IMR-90 (cell line): ENCODE measurements at regions not wholly inside any gene's neighbourhood (a gene's known extent, or its start where the extent isn't known, plus 50 kb on each side); places are given as distances from the start of the nearest gene placed in this dataset.

Experiments
- ATAC-seq: fragments of 200-7000 bp; cut with Tn5 transposase; 2 replicates; pipeline ENCODE4 v1.9.1; 2020; ENCODE audit warnings: low read depth, mild to moderate bottlenecking, moderate library complexity
- BruUV-seq: library from RNA; stranded (reverse); fragments of 400-500 nt; replicated peaks from 2 replicates; lab custom pipeline; 2021; lab: Mats Ljungman, UMichigan
- CTCF ChIA-PET: fragments of 300-600 bp; formaldehyde crosslinking; extraction: SDS; loops from one replicate; lab custom pipeline; 2021; ENCODE audit warnings: antibody characterized with exemption; lab: Yijun Ruan, JAX
- POLR2A ChIA-PET: fragments of 300-600 bp; sonication (Branson Sonifier 250); formaldehyde crosslinking; loops from one replicate; lab custom pipeline; 2022; ENCODE audit warnings: antibody characterized with exemption; ENCODE audit not compliant: unreplicated experiment; lab: Charles Lee
- DNase-seq: peaks from one replicate; pipeline ENCODE4 v3.0.0; 2013
- H2AFZ ChIP-seq: replicated peaks from 2 replicates; pipeline ENCODE3; 2013; ENCODE audit warnings: low read length, mild to moderate bottlenecking; ENCODE audit not compliant: poor library complexity
- H2AK5ac ChIP-seq: 2 replicates; pipeline ENCODE4 v1.6.1; 2013; ENCODE audit warnings: low read depth, low read length, inconsistent platforms
- H2AK9ac ChIP-seq: replicated peaks from 2 replicates; pipeline ENCODE3; 2013; ENCODE audit warnings: mild to moderate bottlenecking, low read depth, low read length, moderate library complexity; ENCODE audit not compliant: poor library complexity
- H2BK120ac ChIP-seq: 2 replicates; pipeline ENCODE4 v1.6.1; 2013; ENCODE audit warnings: low read depth, low read length, inconsistent platforms
- H2BK15ac ChIP-seq: 3 replicates; pipeline ENCODE4 v1.6.1; 2013; ENCODE audit warnings: low read depth, low read length, inconsistent platforms
- H2BK20ac ChIP-seq: 2 replicates; pipeline ENCODE4 v1.6.1; 2013; ENCODE audit warnings: low read depth, mild to moderate bottlenecking, inconsistent platforms, low read length, moderate library complexity
- H2BK5ac ChIP-seq: 2 replicates; pipeline ENCODE4 v1.6.1; 2013; ENCODE audit warnings: mild to moderate bottlenecking, low read depth, low read length, inconsistent platforms; ENCODE audit not compliant: poor library complexity, severe bottlenecking
- H3K14ac ChIP-seq: replicated peaks from 2 replicates; pipeline ENCODE4 v1.6.1; 2013; ENCODE audit warnings: low read depth, low read length, inconsistent platforms
- H3K18ac ChIP-seq: 2 replicates; pipeline ENCODE4 v1.6.1; 2013; ENCODE audit warnings: low read depth, low read length, control low read depth
- H3K23ac ChIP-seq: 2 replicates; pipeline ENCODE4 v1.6.1; 2013; ENCODE audit warnings: low read depth, low read length, inconsistent platforms
- H3K27ac ChIP-seq: 2 replicates; pipeline ENCODE4 v1.5.1; 2013; ENCODE audit warnings: mild to moderate bottlenecking, control low read depth, low read length; ENCODE audit not compliant: insufficient read depth
- H3K27me3 ChIP-seq: 2 replicates; pipeline ENCODE4 v1.6.1; 2013; ENCODE audit warnings: low read length; ENCODE audit not compliant: control insufficient read depth, insufficient read depth
- H3K36me3 ChIP-seq: 2 replicates; pipeline ENCODE4 v1.6.1; 2013; ENCODE audit warnings: low read length, mixed read lengths; ENCODE audit not compliant: control insufficient read depth, insufficient read depth
- H3K4ac ChIP-seq: 2 replicates; pipeline ENCODE4 v1.6.1; 2013; ENCODE audit warnings: low read depth, low read length, inconsistent platforms
- H3K4me1 ChIP-seq: 2 replicates; pipeline ENCODE4 v1.6.1; 2013; ENCODE audit warnings: low read length, mixed read lengths; ENCODE audit not compliant: control insufficient read depth, insufficient read depth
- H3K4me2 ChIP-seq: 2 replicates; pipeline ENCODE4 v1.6.1; 2013; ENCODE audit warnings: low read depth, mild to moderate bottlenecking, control low read depth, low read length, moderate library complexity
- H3K4me3 ChIP-seq: 2 replicates; pipeline ENCODE4 v1.5.1; 2013; ENCODE audit warnings: low read depth, mild to moderate bottlenecking, control low read depth, low read length, moderate library complexity; ENCODE audit not compliant: insufficient read depth
- H3K56ac ChIP-seq: 2 replicates; pipeline ENCODE4 v1.6.1; 2013; ENCODE audit warnings: low read length, inconsistent platforms; ENCODE audit not compliant: insufficient read depth; ENCODE audit errors: extremely low read depth
- H3K79me1 ChIP-seq, 2 experiments: 2 replicates each; pipeline ENCODE4 v1.6.1; 2013; ENCODE audit warnings: low read length in 2 of 2, inconsistent platforms in 1 of 2, low read depth in 1 of 2
- H3K9ac ChIP-seq: 2 replicates; pipeline ENCODE4 v1.6.1; 2013; ENCODE audit warnings: low read depth, low read length, control low read depth
- H3K9me1 ChIP-seq: 2 replicates; pipeline ENCODE4 v1.6.1; 2013; ENCODE audit warnings: low read length, inconsistent platforms; ENCODE audit not compliant: insufficient read depth
- H3K9me3 ChIP-seq: 2 replicates; pipeline ENCODE4 v1.6.1; 2013; ENCODE audit warnings: low read length; ENCODE audit not compliant: control insufficient read depth, insufficient read depth
- H4K20me1 ChIP-seq: 2 replicates; pipeline ENCODE4 v1.6.1; 2013; ENCODE audit warnings: low read length, inconsistent platforms; ENCODE audit not compliant: insufficient read depth
- H4K5ac ChIP-seq: 2 replicates; pipeline ENCODE4 v1.6.1; 2013; ENCODE audit warnings: mild to moderate bottlenecking, low read depth, low read length, control low read depth
- H4K8ac ChIP-seq, 2 experiments: 2 replicates each; pipeline ENCODE4 v1.6.1; 2013; ENCODE audit warnings: low read depth in 2 of 2, low read length in 2 of 2, control low read depth in 1 of 2, inconsistent platforms in 1 of 2
- H4K91ac ChIP-seq: 2 replicates; pipeline ENCODE4 v1.6.1; 2013; ENCODE audit warnings: low read depth, low read length, inconsistent platforms; ENCODE audit not compliant: insufficient read depth
- BHLHE40 ChIP-seq: fragments of 150-350 bp; IDR thresholded peaks from 2 replicates; pipeline ENCODE4 v1.6.1; 2016; ENCODE audit warnings: mild to moderate bottlenecking, low read depth, low read length
- CEBPB ChIP-seq: IDR thresholded peaks from 2 replicates; pipeline ENCODE4 v1.6.1; 2012; ENCODE audit warnings: low read depth, low read length, improper control_type of control experiment
- CHD1 ChIP-seq: IDR thresholded peaks from 2 replicates; pipeline ENCODE4 v1.6.1; 2012; ENCODE audit warnings: low read depth, low read length, improper control_type of control experiment
- FOS ChIP-seq: fragments of 150-350 bp; IDR thresholded peaks from 2 replicates; pipeline ENCODE4 v1.6.1; 2016; ENCODE audit warnings: low read depth, low read length
- MAFK ChIP-seq: IDR thresholded peaks from 2 replicates; pipeline ENCODE4 v1.6.1; 2012; ENCODE audit warnings: low read depth, low read length, improper control_type of control experiment
- MAZ ChIP-seq: IDR thresholded peaks from 2 replicates; pipeline ENCODE4 v1.6.1; 2012; ENCODE audit warnings: low read depth, mild to moderate bottlenecking, low read length, improper control_type of control experiment, moderate library complexity, borderline replicate concordance
- MXI1 ChIP-seq: IDR thresholded peaks from 2 replicates; pipeline ENCODE4 v1.6.1; 2012; ENCODE audit warnings: low read depth, mild to moderate bottlenecking, low read length, moderate library complexity, borderline replicate concordance
- NFE2L2 ChIP-seq: fragments of 150-350 bp; IDR thresholded peaks from 2 replicates; pipeline ENCODE4 v1.6.1; 2016; ENCODE audit warnings: low read depth, mild to moderate bottlenecking, low read length
- POLR2A ChIP-seq: IDR thresholded peaks from 2 replicates; pipeline ENCODE4 v1.6.1; 2012; ENCODE audit warnings: mild to moderate bottlenecking, low read depth, low read length
- RAD21 ChIP-seq: IDR thresholded peaks from 2 replicates; pipeline ENCODE4 v1.6.1; 2012; ENCODE audit warnings: low read length, improper control_type of control experiment
- RCOR1 ChIP-seq: IDR thresholded peaks from 2 replicates; pipeline ENCODE4 v1.6.1; 2012; ENCODE audit warnings: mild to moderate bottlenecking, low read length, improper control_type of control experiment; ENCODE audit not compliant: insufficient replicate concordance
- RFX5 ChIP-seq: IDR thresholded peaks from 2 replicates; pipeline ENCODE4 v1.8.0; 2012; ENCODE audit warnings: low read depth, mild to moderate bottlenecking, low read length, moderate library complexity
- SMC3 ChIP-seq: fragments of 150-350 bp; IDR thresholded peaks from 2 replicates; pipeline ENCODE4 v1.6.1; 2016; ENCODE audit warnings: low read depth, mild to moderate bottlenecking, antibody characterized with exemption, low read length, moderate library complexity
- WGBS, 2 experiments: methylation state at CpG; one replicate each; pipeline versions ENCODE4 v1.1.5 to v1.1.7; 2013; ENCODE audit warnings: missing lambda C conversion rate in 2 of 2; ENCODE audit not compliant: insufficient read length in 1 of 2; ENCODE audit errors: extremely low coverage in 2 of 2; 5-methylcytosine and 5-hydroxymethylcytosine counted together
- dilution Hi-C: fragments of 300-500 bp; cut with HindIII; formaldehyde crosslinking; loops from one replicate; pipeline ENCODE4 v1.14.3; 2018; ENCODE audit warnings: low sequenced_read_pairs; ENCODE audit not compliant: unreplicated experiment
- in situ Hi-C: fragments of 300-500 bp; cut with MboI; formaldehyde crosslinking; loops from 3 replicates; pipeline ENCODE4 v1.14.3; 2019; ENCODE audit warnings: low sequenced_read_pairs, inconsistent platforms, mixed read lengths
- intact Hi-C: fragments of 100-400 bp; cut with micrococcal nuclease; formaldehyde crosslinking; loops from 2 replicates; pipeline ENCODE4 v1.10.0; 2022
- TF ChIP-seq, protein P1 (sequence below): fragments of 150-350 bp; IDR thresholded peaks from 2 replicates; pipeline ENCODE4 v1.6.1; 2017; ENCODE audit warnings: mild to moderate bottlenecking, antibody characterized with exemption, low read length, low read depth
- TF ChIP-seq, protein P2 (sequence below): conservative IDR thresholded peaks from 2 replicates; pipeline ENCODE4 v1.5.1; 2012; ENCODE audit warnings: mild to moderate bottlenecking, low read depth, low read length, improper control_type of control experiment
- TF ChIP-seq, protein P3 (sequence below): fragments of 150-350 bp; IDR thresholded peaks from 2 replicates; pipeline ENCODE4 v1.6.1; 2016; ENCODE audit warnings: low read depth, mild to moderate bottlenecking, low read length, moderate library complexity, borderline replicate concordance

DNA sequence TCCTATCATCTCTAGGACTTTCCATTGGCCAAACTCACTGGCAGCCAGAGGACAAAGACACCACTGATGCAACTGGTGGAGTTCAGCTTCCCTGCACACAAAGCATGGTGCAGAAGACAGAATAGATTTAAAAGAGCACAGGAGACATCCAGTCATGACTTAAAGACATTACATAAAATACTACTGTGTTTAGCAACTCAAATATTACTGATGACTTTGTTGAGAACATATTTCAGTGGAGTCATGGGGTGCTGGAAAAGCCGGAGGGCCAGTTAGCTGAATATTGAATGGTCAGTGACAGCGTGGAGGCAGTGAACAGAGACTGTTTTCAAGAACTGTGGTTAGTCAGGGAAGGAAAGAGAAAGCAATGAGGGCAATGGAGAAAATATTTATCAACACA is 296.3 kb upstream of the NRP1 start:
- no peak overlapping the region for H3K14ac ChIP-seq
- H2BK15ac ChIP-seq, result no peak overlapping the region
- H3K9ac ChIP-seq, result no peak overlapping the region
- H3K4me2 ChIP-seq, result no peak overlapping the region
- no peak overlapping the region for H3K23ac ChIP-seq
- no peak overlapping the region for H2BK20ac ChIP-seq
- H2BK120ac ChIP-seq, result no peak overlapping the region
- in situ Hi-C loops, result no loop called here
- H3K4me1 ChIP-seq, result no peaks in the 10 kb centered on the region
- no peak overlapping the region for H2AK9ac ChIP-seq
- no peaks in the 10 kb centered on the region for H3K36me3 ChIP-seq
- ChIA-PET POLR2A (no interaction called here), CTCF (no interaction called here)
- no peak overlapping the region for H3K56ac ChIP-seq
- H2AFZ ChIP-seq, result no peak overlapping the region
- H3K4me3 ChIP-seq, result no peak overlapping the region
- intact Hi-C loops, result no loop called here
- TF ChIP-seq RAD21 (no peak), MAFK (no peak), NFE2L2 (no peak), MAZ (no peak), RCOR1 (no peak), FOS (no peak), POLR2A (no peak), SMC3 (no peak), BHLHE40 (no peak), RFX5 (no peak), CEBPB (no peak), CHD1 (no peak), MXI1 (no peak)
- TF ChIP-seq, protein P1, sequence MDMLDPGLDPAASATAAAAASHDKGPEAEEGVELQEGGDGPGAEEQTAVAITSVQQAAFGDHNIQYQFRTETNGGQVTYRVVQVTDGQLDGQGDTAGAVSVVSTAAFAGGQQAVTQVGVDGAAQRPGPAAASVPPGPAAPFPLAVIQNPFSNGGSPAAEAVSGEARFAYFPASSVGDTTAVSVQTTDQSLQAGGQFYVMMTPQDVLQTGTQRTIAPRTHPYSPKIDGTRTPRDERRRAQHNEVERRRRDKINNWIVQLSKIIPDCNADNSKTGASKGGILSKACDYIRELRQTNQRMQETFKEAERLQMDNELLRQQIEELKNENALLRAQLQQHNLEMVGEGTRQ, result no peak
- TF ChIP-seq, protein P2, sequence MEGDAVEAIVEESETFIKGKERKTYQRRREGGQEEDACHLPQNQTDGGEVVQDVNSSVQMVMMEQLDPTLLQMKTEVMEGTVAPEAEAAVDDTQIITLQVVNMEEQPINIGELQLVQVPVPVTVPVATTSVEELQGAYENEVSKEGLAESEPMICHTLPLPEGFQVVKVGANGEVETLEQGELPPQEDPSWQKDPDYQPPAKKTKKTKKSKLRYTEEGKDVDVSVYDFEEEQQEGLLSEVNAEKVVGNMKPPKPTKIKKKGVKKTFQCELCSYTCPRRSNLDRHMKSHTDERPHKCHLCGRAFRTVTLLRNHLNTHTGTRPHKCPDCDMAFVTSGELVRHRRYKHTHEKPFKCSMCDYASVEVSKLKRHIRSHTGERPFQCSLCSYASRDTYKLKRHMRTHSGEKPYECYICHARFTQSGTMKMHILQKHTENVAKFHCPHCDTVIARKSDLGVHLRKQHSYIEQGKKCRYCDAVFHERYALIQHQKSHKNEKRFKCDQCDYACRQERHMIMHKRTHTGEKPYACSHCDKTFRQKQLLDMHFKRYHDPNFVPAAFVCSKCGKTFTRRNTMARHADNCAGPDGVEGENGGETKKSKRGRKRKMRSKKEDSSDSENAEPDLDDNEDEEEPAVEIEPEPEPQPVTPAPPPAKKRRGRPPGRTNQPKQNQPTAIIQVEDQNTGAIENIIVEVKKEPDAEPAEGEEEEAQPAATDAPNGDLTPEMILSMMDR, result no peak
- TF ChIP-seq, protein P3, sequence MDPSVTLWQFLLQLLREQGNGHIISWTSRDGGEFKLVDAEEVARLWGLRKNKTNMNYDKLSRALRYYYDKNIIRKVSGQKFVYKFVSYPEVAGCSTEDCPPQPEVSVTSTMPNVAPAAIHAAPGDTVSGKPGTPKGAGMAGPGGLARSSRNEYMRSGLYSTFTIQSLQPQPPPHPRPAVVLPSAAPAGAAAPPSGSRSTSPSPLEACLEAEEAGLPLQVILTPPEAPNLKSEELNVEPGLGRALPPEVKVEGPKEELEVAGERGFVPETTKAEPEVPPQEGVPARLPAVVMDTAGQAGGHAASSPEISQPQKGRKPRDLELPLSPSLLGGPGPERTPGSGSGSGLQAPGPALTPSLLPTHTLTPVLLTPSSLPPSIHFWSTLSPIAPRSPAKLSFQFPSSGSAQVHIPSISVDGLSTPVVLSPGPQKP, result no peak
- H3K27ac ChIP-seq, result no peak overlapping the region
- no peak overlapping the region for H3K18ac ChIP-seq
- no peak overlapping the region for H2BK5ac ChIP-seq
- H4K8ac ChIP-seq, result no peak overlapping the region
- ATAC-seq (no peak), DNase-seq (no peak)
- H4K20me1 ChIP-seq, result no peaks in the 10 kb centered on the region
- WGBS, 2 experiments, result 90% methylated on average over 2 of the region's 2 CpGs; no CpG with 5 or more reads in 1 of the 2 experiments
- H2AK5ac ChIP-seq, result no peak overlapping the region
- H3K9me1 ChIP-seq, result no peaks in the 10 kb centered on the region
- H3K4ac ChIP-seq, result no peak overlapping the region
- no peak overlapping the region for H4K91ac ChIP-seq
- BruUV-seq, result no TSS peak
- dilution Hi-C loops, result no loop called here
- peaks cover 22% of the 10 kb centered on the region for H3K27me3 ChIP-seq
- no peak overlapping the region for H4K5ac ChIP-seq
- H3K9me3 ChIP-seq, result 0 out of 2 replicates have a peak, but pooled peaks cover 3% of the 10 kb centered on the region
- H3K79me1 ChIP-seq, result no peaks in the 10 kb centered on the region
